Stimulated activated naive B cell treated with anti-CD40 and anti-IgM and Interleukin-4, amounts not matched to agents 10 μg/mL and 1 μg/mL and 100 μg/mL, for 72 hours (primary cell): ENCODE measurements at regions not wholly inside any gene's neighbourhood (a gene's known extent, or its start where the extent isn't known, plus 50 kb on each side); places are given as distances from the start of the nearest gene placed in this dataset.
"Not testable (repeated sequence)": the region's sequence is repeated elsewhere in the genome, so short reads cannot be mapped to it uniquely, and the experiment has no call there.

Source experiments
- ATAC-seq, 2 donors: fragments of 150-1000 bp; cut with Tn5 transposase; replicated peaks; 2 replicates each; pipeline ENCODE4 v1.10.0; 2021; ENCODE audit warnings: moderate library complexity in 1 of 2
- DNase-seq: peaks from one replicate; pipeline ENCODE4 v3.0.0; 2021
- H3K27ac Mint-ChIP-seq: one replicate; pipeline ENCODE4 v1.8.0; 2022; ENCODE audit warnings: mild to moderate bottlenecking, mixed read lengths
- H3K27me3 Mint-ChIP-seq, 2 donors: one replicate each; pipeline ENCODE4 v1.8.0; 2022; ENCODE audit warnings: mixed read lengths in 2 of 2
- H3K36me3 Mint-ChIP-seq, 2 donors: one replicate each; pipeline ENCODE4 v1.8.0; 2022; ENCODE audit warnings: mixed read lengths in 2 of 2, mild to moderate bottlenecking in 1 of 2
- H3K4me1 Mint-ChIP-seq, 2 donors: one replicate each; pipeline ENCODE4 v1.8.0; 2022; ENCODE audit warnings: mixed read lengths in 2 of 2, mild to moderate bottlenecking in 1 of 2
- H3K4me3 Mint-ChIP-seq, 2 donors: one replicate each; pipeline ENCODE4 v1.8.0; 2022; ENCODE audit warnings: mild to moderate bottlenecking in 2 of 2, mixed read lengths in 2 of 2, moderate library complexity in 1 of 2
- H3K9me3 Mint-ChIP-seq, 2 donors: one replicate each; pipeline ENCODE4 v1.8.0; 2022; ENCODE audit warnings: mixed read lengths in 2 of 2, mild to moderate bottlenecking in 1 of 2

DNA sequence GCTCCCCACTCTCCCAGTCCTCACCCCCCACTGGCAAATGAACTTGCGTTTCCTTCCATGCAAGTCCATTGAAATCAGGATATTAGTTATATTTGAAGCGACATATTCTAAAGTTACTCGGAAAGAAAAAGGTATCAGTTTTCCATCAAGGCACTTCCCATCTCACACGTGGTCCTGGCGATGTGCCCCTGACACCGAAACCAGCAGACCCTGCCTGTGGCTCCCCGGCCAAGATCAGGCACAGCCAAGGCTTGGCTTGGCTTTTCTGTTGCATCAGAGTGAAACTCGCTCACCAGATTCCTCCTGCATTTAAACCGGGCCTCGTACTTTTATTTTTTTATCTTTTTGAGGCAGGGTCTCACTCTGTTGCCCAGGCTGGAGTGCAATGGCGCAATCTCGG is 195.1 kb downstream of the NPIPB11 start:
- H3K9me3 Mint-ChIP-seq, DNase-seq: not testable (repeated sequence)

DNA sequence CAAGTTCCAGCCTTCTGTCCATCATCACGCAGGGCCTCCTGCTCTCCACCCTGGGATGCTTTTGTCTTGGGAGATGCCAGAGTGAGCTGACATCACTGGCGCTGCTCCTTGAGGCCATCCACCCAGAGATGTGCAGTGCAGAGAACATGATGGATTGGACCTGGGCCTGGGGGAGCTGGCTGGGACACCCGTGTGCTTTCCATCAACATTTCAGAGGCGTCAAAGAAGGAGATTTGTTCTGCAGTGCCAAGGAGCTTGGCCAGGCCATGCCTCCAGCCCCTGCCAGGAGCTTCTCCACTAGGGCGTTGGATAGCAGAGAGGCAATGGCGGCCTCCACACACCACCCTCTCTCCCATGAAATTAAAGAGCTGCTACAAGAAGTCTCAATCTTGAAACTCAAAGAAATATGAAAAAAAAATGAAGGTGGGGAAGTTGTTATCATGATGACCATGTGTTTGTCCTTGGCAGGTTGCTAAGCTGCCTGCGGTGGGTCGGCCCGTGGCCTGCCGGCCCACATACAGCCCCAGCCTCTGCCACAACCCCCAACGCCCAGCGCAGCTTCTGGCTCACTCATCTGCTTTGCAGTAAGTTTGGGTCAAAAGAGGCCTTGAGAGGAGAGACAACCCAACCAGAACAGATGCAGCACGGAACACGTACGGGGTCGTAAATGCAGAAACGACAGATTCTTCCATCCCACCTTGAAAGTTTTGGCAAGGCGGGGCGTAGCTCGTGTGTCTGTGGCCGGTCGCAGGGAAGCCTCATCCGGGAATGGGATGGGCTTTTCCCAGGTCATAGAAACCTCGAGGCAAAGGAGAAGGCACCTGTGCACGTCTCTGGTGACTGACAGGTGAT is 196.0 kb downstream of the NPIPB11 start:
- H3K4me3 Mint-ChIP-seq, H3K4me1 Mint-ChIP-seq, DNase-seq, H3K27me3 Mint-ChIP-seq, ATAC-seq, H3K27ac Mint-ChIP-seq: not testable (repeated sequence)
- Mint-ChIP-seq H3K9me3 (peaks cover 7 to 12% of the 10 kb centered on the region in 2 donors), H3K36me3 (peaks cover 27 to 33% of the 10 kb centered on the region in 2 donors)

More for the DNA sequence above, 195.1 kb downstream of the NPIPB11 start:
- H3K4me1 Mint-ChIP-seq, H3K4me3 Mint-ChIP-seq, H3K27me3 Mint-ChIP-seq, ATAC-seq, H3K27ac Mint-ChIP-seq: not testable (repeated sequence)
- H3K36me3 Mint-ChIP-seq, result peaks cover 20 to 24% of the 10 kb centered on the region in 2 donors

DNA sequence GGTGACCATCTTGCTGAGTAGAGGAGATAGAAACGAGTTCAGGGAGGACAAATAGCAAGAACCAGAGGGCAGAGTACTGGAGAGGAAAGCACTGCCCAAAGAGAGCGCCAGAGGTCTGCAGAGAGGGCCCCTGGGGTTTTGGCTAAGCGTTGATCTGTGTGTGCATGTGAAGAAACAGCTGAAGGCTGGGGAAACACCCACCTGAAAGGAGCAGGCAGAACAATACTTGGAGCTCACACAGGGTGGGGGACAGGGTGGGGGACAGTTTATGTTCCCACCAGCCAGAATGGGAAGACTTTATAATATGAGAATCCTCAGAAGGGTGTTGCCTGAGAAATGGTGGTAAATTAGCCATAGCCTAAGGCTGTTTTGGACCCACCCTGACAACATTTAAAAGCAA is 200.4 kb downstream of the NPIPB11 start:
- not testable (repeated sequence) for H3K4me3 Mint-ChIP-seq, ATAC-seq, DNase-seq, H3K27me3 Mint-ChIP-seq, H3K4me1 Mint-ChIP-seq
- peaks cover 7 to 13% of the 10 kb centered on the region in 2 donors for H3K9me3 Mint-ChIP-seq
- peaks cover 35 to 57% of the 10 kb centered on the region in 2 donors for H3K36me3 Mint-ChIP-seq
- peak overlapping the region; percentile 32 for H3K27ac Mint-ChIP-seq

DNA sequence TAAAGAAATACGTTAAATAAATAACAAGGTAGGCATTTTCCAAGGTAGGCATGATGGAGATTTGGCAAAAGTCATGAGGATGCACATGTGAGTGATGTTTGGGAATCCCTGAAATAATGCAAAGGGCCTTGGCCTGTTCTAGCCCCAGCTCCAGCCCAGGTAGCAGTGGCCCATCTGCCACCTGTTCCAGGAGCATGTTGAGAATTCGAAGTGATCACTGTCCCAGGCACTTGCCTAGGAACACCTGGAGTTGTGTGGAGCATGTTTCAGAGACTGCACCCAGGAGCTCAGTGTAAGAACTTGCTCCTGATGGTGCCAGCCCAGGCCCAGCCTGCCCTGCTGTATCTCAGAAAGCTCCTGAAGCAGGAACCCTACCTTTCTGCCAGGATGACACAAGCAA is 201.4 kb downstream of the NPIPB11 start:
- H3K27me3 Mint-ChIP-seq, DNase-seq, H3K4me1 Mint-ChIP-seq, H3K27ac Mint-ChIP-seq, ATAC-seq, H3K4me3 Mint-ChIP-seq: not testable (repeated sequence)
- Mint-ChIP-seq H3K36me3 (peaks cover 33 to 60% of the 10 kb centered on the region in 2 donors), H3K9me3 (peaks cover 7 to 13% of the 10 kb centered on the region in 2 donors)

DNA sequence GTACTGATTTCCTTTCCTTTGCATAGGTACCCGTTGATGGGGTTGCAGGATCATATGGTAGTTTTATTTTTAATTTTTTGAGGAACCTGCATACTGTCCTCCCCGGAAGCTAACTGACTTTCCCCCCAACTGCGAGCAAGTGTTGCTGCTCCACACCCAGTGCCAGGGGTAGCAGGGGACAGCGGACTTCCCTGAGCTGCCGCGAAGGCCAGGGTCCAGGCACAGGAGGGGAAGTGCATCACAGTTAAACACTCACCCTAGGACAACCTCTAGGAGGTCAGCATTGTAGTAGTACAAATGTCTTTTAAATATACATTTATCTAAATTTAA is 201.7 kb downstream of the NPIPB11 start:
- Mint-ChIP-seq H3K4me1 (no peaks in the 10 kb centered on the region), H3K27ac (no peak overlapping the region), H3K36me3 (peaks cover 33 to 60% of the 10 kb centered on the region in 2 donors), H3K9me3 (peaks cover 7 to 13% of the 10 kb centered on the region in 2 donors), H3K27me3 (no peaks in the 10 kb centered on the region), H3K4me3 (no peak overlapping the region)
- DNase-seq (no peak), ATAC-seq (no peak)

DNA sequence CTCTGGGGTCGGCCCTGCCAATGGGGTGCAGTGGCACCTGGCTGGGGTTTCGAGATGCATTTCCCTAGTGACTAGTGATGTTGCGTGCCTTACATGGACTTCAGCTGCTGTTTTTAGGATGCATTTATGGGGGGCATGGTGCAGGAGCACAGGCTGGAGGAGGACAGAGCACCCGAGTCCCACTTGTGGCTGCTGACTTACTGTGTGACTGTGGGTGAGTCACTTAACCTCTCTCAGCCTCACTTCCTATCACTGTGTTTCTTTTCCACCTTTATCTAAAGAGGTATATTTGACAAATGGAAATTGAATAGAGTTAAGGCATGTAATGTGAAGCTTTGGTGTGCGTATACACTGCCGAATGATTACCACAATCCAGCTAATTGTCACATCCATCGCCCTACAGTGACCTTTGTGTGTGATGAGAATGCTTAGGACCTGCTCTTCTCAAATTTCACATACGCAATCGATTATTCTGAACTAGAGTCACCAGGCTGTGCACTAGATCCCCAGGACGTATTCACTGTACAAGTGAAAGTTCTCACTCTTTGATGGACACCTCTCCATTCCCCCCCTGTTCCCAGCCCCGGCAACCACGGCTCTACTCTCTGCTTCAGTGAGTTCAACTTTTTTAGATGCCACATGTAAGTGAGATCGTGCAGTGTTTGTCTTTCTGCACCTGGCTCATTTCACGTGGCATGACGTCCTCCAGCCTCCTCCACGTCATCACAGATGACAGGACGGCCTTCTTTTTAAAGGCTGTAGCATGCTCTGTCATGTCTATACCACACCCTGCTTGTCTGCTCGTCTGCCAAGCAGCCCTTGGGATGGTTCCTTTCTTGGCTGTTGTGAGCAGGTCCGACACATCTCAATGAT is 202.3 kb downstream of the NPIPB11 start:
- H3K27me3 Mint-ChIP-seq, H3K4me1 Mint-ChIP-seq, H3K4me3 Mint-ChIP-seq, ATAC-seq, DNase-seq, H3K27ac Mint-ChIP-seq: not testable (repeated sequence)
- peaks cover 30 to 55% of the 10 kb centered on the region in 2 donors for H3K36me3 Mint-ChIP-seq
- peaks cover 7 to 13% of the 10 kb centered on the region in 2 donors for H3K9me3 Mint-ChIP-seq

DNA sequence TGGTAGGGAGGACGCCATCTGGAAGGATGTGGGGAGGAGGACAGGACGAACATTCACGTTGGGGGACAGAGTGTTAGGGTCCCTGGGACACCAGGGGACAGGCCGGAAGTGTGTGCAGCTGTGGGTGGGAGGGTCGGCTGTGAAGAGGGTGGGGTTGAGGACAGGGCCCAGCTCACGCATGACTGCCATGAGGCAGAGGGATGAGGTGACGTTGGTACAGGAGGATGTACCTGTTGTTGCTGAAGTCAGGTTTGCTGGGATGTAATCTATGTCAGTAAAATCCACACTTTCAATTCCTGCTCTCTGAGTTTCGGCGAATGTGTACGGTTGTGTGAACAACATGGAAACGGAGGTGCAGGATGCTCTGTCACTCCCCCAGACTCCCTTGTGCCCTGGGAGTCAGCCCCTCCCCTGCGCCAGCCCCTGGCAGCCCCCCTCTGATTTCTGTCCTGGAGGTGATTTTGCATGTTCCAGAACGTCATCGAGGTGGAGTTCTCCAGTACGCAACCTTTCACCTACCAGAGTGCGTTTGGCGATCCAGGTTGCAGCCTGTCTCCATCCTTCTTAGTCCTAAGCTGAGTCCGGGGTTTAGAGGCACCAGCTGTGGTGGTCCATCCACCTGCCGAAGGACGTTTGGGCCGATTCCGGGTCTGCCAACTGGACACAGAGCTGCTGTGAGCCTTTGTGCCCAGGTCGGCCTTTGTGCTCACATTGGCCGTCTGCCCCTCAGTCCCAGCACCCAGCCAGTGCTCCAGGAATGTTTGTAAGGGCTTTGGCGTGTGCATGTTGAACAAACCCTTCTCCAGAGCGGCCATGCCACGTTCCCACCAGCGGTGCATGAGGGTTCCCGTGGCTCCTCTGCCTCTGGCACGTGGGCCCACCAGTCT is 203.2 kb downstream of the NPIPB11 start:
- H3K36me3 Mint-ChIP-seq, result peaks cover 29 to 51% of the 10 kb centered on the region in 2 donors
- not testable (repeated sequence) for DNase-seq, H3K27ac Mint-ChIP-seq, ATAC-seq, H3K4me1 Mint-ChIP-seq, H3K27me3 Mint-ChIP-seq, H3K4me3 Mint-ChIP-seq
- peaks cover 7 to 13% of the 10 kb centered on the region in 2 donors for H3K9me3 Mint-ChIP-seq

DNA sequence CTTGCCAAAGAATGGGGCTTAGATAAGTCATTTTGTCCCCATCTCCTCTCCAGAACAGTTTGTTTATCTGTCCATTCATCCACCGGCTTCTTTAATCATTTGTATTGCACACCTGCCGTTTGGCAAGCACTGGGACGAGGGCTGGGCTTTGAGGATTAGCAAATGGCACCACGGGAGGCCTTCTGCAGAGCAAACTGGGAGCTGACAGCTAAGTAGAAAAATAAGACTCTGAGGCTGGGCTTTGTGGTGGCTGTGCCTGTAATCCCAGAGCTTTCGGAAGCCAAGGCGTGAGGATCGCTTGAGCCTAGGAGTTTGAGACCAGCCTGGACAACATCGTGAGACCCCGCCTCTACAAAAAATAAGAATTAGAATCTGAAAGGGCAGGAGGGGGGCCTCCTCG is 203.9 kb downstream of the NPIPB11 start:
- not testable (repeated sequence) for ATAC-seq, H3K4me1 Mint-ChIP-seq
- H3K36me3 Mint-ChIP-seq, result peaks cover 32 to 55% of the 10 kb centered on the region in 2 donors

DNA sequence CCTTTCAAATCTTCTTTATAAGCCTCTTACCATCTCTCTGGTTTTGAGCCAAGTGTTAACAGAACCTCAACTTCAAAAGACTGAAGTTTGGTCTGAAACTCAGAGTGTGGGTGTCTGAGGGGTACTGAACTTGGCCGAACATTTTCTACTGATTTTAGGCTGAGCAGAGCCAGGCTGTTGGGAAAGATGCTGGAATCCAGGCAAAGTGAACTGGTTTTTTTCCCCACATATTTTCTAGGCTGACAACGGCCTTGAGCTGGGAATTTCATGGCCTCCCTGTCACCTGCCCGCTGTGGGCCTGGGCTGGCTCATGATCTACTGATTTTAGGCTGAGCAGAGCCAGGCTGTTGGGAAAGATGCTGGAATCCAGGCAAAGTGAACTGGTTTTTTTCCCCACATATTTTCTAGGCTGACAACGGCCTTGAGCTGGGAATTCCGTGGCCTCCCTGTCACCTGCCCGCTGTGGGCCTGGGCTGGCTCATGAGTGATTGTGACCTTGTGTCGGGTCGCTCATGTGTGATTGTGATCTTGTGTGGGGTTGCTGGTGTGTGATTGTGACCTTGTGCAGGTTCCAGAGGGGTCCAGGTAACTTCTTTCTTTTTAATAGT is 204.4 kb downstream of the NPIPB11 start:
- H3K4me1 Mint-ChIP-seq, H3K27ac Mint-ChIP-seq, ATAC-seq, DNase-seq, H3K27me3 Mint-ChIP-seq, H3K4me3 Mint-ChIP-seq: not testable (repeated sequence)
- H3K9me3 Mint-ChIP-seq, result peaks cover 10 to 16% of the 10 kb centered on the region in 2 donors
- H3K36me3 Mint-ChIP-seq, result peaks cover 34 to 54% of the 10 kb centered on the region in 2 donors

More for the DNA sequence above, 203.9 kb downstream of the NPIPB11 start:
- H3K27ac Mint-ChIP-seq, H3K4me3 Mint-ChIP-seq, H3K27me3 Mint-ChIP-seq, DNase-seq: not testable (repeated sequence)
- peaks cover 7 to 13% of the 10 kb centered on the region in 2 donors for H3K9me3 Mint-ChIP-seq

DNA sequence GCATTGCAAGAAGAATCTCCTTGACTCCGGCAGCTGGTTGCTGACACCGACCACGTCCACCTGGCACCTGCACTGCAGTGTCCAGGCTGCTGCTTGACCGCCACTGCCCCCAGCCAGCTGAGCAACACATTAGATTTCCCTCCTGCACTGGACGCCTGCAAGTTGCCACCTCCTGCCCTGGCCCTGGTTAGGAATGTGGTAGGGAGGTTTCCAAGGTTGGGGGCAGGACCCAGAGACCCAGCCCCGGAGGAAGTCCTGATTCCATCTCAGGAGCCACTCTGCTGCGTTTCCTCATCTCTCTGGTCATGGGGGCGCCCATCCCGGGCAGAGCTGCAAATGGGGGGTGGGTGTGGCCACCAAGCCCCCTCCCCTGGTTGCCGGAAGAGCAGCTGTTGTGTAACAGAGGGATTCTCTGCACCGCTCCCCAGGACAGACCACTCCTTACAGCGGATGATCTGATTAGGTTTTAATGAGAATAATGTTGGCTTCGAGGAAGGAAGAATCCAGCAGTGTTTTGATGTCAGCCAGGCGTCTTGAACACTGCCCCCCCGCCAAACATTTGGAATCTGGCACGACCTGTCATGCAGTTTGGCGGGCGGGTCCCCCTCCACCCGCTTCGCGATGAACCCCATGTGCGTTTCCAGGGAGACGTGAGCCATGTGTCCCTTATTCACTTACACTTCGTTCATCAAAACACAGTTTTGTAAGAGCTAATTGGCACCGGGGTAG is 205.1 kb downstream of the NPIPB11 start:
- Mint-ChIP-seq H3K36me3 (peaks cover 30 to 48% of the 10 kb centered on the region in 2 donors), H3K9me3 (peaks cover 6 to 13% of the 10 kb centered on the region in 2 donors)
- not testable (repeated sequence) for DNase-seq, ATAC-seq, H3K27ac Mint-ChIP-seq, H3K27me3 Mint-ChIP-seq, H3K4me3 Mint-ChIP-seq, H3K4me1 Mint-ChIP-seq

DNA sequence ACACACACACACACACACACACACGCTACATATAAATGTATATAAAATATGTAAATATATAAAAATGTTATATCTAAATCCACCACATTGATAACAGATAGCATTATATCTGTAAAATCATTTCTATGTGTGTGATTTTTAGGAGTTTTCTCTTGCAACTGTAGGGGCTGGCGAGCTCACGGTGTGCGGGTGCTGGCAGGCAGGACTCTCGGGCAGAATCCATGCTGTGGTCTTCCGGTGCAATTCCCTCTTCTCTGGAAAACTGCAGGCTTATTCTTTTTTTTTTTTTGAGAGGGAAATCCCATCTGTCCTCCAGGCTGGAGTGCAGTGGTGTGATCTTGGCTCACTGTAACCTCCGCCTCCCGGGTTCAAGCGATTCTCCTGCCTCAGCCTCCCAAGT is 205.8 kb downstream of the NPIPB11 start:
- H3K27ac Mint-ChIP-seq, ATAC-seq, DNase-seq, H3K27me3 Mint-ChIP-seq, H3K9me3 Mint-ChIP-seq, H3K4me1 Mint-ChIP-seq, H3K4me3 Mint-ChIP-seq: not testable (repeated sequence)
- H3K36me3 Mint-ChIP-seq, result peaks cover 24 to 40% of the 10 kb centered on the region in 2 donors

DNA sequence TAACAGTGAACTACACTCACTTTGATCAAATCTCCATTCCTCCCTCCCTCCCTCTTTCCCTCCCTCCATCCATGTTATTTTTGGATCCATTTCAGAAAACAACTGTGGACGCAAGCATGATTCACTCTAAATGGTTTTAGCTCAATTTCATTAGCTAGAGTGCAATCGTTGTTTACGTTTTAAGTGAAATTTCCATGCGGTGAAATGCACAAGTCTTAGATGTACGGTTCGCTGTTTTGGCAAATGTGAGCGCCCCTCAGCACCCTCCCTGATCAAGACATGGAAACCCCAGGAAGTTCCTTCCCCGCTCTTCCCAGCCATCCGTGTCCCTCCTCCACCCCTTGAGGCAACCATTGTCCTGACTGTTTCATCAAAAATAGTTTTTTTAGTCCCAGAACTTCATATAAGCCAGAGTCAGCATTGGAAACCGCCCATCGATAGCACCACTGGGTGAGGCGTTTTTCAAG is 206.3 kb downstream of the NPIPB11 start:
- not testable (repeated sequence) for DNase-seq, ATAC-seq

DNA sequence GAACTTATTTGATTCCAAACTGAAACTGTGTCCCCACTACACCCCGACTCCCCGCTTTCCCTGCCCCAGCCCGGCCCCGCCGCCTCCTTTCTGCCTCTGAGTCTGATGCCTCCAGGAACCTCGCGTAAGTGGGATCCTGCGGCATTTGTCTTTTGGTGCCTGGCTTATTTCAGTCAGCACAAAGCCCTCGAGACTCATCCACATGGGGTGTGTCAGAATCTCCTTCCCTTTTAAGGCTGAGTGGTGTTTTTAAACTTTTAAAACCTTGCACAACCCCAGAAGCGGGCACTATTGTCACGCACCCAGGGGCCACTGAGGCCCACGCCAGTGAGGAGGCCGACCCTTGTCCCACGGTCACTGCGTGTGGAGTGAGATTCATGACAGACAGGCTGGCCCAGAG is 206.9 kb downstream of the NPIPB11 start:
- not testable (repeated sequence) for DNase-seq, H3K27ac Mint-ChIP-seq, H3K9me3 Mint-ChIP-seq, H3K4me1 Mint-ChIP-seq, H3K27me3 Mint-ChIP-seq, ATAC-seq, H3K4me3 Mint-ChIP-seq
- peaks cover 23 to 34% of the 10 kb centered on the region in 2 donors for H3K36me3 Mint-ChIP-seq

More for the DNA sequence above, 206.3 kb downstream of the NPIPB11 start:
- H3K4me1 Mint-ChIP-seq, H3K9me3 Mint-ChIP-seq, H3K4me3 Mint-ChIP-seq, H3K27me3 Mint-ChIP-seq: not testable (repeated sequence)
- H3K27ac Mint-ChIP-seq, result peak overlapping the region; percentile 59
- peaks cover 21 to 36% of the 10 kb centered on the region in 2 donors for H3K36me3 Mint-ChIP-seq
